ENCODE measurements at regions not wholly inside any gene's neighbourhood (a gene's known extent, or its start where the extent isn't known, plus 50 kb on each side); places are given as distances from the start of the nearest gene placed in this dataset.

- TF ChIP-seq CTCF (IDR thresholded peaks at IDR 0.05) (peak in 1 of 4 experiments; percentile 20), POLR2A (IDR thresholded peaks at IDR 0.05) (no peak), EP300 (IDR thresholded peaks at IDR 0.05) (no peak), POLR2AphosphoS5 (IDR thresholded peaks at IDR 0.05) (no peak)
These were observed 406.9 kb upstream of the ACTBL2 start for GRCh38 chr5:57889558-57889957.
